ENCODE measurements at regions not wholly inside any gene's neighbourhood (a gene's known extent, or its start where the extent isn't known, plus 50 kb on each side); places are given as distances from the start of the nearest gene placed in this dataset.
"Not testable (repeated sequence)": the region's sequence is repeated elsewhere in the genome, so short reads cannot be mapped to it uniquely, and the experiment has no call there.

- DNase-seq, result no peak
These were observed 280.3 kb downstream of the FAM72C start for GRCh38 chr1:143691400-143691891.

GRCh38 chr1:143689781-143690180 is 282.0 kb downstream of the FAM72C start:
- DNase-seq, result no peak

GRCh38 chr1:143680304-143680703 is 291.5 kb downstream of the FAM72C start:
- DNase-seq, result no peak

GRCh38 chr1:143672983-143673382 is 298.8 kb downstream of the FAM72C start:
- no peak for DNase-seq

DNA sequence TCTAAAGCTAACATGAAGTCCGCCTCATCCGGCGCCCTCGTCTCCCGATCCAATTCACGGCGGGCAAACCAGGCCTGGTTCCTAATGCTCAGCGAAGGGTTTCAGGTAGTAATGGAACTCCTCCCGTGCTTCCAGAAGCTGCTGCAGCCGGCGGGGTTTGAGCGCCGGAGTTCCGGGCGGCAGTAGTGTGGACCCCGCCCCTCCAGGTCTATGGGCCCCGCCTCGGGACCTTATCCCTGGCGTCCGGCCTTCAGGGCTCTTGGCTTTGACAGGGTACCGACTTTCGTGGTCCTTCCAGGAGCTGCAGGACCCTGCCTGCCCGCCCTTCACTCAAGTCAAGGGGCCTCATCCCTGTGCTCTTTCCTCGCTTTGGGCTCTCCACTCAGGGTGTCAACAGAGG is 304.1 kb downstream of the FAM72C start:
- DNase-seq, result no peak

- no peak for DNase-seq
These were observed 304.9 kb downstream of the FAM72C start for GRCh38 chr1:143666851-143667250.

GRCh38 chr1:143665606-143666005 is 306.2 kb downstream of the FAM72C start:
- no peak for DNase-seq

GRCh38 chr1:143663056-143663455 is 308.7 kb downstream of the FAM72C start:
- not testable (repeated sequence) for DNase-seq

DNA sequence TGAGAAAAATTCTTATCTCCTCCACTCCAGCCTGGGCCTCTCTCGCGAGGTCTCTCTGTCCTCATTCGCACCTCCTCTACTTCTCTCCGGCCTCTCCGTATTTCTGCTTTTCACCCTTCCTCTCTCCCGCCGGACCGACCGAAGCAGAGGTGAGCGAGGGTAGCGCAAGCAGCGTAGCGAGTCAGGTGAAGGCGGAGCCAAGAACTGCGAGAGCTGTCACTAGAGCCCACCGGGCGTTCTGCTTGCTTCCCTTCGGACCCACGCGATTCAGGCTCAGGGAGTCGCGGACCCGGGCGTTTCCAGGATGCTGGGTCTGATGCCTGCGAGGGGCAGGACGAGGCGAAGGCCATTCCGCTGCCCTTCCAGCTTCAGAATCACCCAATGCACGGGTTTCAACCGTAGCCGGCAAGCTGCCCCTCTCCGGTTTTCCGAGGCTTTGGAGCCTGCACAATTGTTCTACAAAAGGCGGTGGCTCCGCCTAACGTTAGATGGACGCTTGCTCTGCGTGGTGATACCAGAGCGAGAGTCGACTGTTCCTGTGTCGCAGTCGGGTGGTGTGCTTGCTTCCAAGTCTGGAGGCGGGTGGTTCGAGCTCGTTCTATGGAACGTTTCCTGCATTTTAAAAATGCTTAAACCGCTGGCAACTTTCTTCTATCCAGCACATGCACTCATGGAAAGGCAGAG is 310.2 kb downstream of the FAM72C start:
- DNase-seq, result no peak

DNA sequence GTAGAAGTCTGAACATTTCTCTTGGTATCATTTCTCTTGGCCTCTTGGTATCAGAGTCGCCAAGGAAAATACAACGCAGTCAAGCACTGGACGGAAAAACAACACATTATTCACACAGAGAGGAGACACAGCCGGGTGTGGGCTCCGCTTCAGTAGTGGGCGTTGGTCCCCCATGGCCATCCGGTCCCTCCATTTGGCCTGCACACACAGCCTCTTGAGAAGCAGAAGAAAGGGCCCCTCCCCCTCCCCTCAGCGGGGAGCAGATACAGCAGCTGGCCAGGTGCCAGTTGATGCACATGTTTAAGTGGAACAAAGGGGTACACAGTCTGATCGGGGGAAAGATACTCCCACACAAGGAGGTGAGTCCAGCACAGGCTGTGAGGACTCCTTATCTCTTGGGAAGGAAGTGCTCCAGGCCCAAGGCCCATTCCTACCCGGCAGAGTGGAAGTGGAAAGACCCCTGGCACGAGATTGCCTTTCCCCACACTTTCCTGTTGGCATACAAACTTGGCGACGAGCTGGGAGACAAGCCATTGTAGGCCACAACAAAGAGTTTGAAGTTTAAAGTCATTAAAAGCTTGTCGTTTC is 311.3 kb downstream of the FAM72C start:
- DNase-seq, result no peak

DNA sequence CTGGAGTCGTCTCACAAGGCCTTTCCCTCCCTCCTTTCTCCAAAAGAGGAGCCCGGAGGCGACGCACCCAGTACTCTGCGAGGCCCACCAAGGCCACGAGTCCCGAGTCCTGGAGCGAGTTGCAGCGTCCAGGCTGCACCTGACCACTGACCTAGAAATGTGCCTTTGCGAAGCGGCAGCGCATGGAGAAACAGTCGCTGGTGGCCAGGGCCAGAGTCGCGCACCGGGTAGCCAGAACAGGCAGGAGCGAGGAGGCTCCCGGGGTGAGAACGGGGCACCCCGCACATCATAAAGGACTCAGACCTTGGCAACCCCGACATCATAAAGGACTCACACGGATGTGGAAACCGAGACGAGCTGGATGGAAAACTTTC is 318.4 kb downstream of the FAM72C start:
- DNase-seq, result no peak

GRCh38 chr1:143652744-143653428 is 318.9 kb downstream of the FAM72C start:
- DNase-seq, result no peak

DNA sequence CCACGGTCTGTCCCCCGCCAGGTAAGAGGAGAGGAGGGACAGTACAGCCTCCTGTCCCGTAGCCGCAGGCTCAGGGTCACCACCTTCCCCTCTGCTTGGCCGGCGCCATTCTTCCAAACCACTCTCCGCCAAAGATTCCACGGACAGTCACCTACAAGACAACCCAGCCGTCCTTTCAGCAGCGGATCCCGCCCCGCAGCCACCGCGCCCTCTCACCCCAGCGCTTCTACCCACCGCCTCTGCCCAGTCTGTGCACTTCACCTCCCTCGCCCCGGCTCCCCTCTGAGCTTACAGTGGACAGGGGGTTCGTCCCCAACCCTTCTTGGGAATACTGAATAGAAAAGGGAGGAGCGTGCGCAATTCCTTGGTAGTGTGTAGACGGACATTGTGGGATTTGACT is 319.6 kb downstream of the FAM72C start:
- DNase-seq, result no peak

DNA sequence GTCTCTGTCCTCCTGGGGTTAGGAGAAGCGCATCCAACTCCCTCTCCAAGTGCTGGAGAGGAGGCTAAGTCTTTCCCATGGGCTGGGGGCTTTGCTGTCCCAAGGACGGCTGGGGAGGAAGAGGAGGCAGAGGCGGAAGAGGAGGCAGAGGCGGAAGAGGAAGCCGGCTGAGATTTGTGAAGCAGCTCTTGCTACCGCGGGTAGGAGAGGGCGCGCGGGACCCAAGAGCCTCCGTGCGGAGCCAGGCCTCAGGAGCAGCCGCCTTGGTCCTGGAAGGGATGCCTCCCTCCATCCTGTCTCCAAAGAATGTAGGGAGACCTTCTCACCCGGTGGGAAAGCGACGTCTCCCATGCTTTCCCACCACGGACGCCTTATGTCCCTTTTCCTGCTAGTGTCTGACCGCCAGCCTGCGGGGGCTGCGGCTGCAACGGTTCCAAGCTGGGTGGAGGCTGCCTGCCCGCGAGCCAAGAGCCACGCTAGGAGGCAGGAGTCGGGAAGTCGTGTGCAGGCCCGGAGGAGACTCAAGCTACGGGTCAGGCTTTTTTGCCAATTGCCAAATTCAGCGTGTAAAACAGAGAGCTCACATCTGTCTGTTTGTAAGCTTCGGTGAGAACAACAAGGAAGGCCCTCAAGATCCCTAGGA is 320.3 kb downstream of the FAM72C start:
- no peak for DNase-seq

DNA sequence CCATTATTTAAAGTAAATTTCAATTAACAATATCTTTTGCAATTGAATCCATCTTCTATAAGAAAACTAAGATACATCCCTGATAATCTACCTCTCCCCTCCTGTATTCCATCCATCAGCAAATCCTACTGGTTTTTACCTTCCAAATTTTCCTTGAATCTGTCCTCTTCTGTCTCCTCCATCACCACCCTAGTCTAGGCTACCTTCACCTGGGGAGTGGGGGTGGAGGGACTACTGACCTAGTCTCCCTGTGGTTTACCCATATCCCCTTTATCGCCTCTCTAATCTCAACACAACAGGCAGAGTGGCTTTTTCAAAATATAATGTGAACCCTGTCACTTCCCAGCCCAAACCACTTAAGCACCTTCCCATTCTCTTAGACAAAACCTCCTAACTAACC is 327.8 kb downstream of the FAM72C start:
- DNase-seq, result not testable (repeated sequence)

DNA sequence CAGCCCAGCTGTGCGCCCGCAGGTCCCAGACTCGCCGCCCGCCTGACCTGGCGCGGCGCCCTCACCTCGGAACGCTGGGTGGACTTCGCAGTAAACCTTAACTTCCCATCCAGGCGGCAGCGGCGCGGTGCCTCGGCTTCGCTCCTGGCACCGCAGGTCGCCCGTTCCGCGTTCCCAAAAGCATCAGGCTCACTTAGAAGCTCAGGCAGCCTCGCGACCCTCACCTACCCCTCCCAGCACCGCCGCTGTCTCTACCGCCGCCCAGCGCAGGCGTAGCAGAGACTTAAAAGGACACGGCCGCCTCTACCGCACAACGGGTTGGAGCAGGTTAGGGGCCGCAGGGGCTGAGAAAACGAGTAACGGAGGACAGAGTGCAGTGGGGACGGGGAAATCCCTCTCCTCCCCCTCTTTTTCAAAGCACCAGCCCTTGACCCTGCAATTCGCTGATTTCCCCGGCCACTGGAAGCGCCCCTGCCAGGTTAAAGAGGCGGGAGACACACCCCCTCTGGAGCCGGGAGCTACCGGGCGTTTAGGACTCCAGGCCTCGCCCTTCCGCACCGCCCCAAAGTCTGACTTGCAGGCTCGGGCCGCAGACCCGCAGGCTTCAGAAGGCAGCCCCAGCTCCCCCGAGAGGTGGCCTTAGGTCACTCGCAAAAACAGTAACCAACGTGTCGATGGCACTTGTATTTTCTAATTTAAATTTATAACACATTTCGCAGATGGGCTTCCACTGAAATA is 328.5 kb downstream of the FAM72C start:
- DNase-seq, result no peak

GRCh38 chr1:143625886-143626285 is 345.9 kb downstream of the FAM72C start:
- no peak for DNase-seq

DNA sequence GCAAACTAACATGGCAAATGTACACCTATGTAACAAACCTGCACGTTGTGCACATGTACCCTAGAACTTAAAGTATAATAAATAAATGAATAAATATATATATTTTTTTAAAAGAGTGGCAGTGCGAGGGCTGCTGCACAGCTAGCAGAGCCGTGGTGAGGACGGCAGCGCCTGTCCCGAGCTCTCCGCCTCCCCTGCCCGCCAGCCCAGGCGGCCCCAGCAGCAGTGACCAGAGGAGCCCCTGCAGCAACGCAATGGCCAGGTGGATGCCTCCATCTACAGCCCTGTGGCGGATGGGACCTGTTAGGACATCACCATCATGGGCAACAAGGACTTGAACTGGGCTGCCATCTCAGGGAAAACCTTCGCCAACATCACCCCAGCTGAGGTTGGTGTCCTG is 351.9 kb downstream of the FAM72C start:
- no peak for DNase-seq

GRCh38 chr1:143611159-143611558 is 360.6 kb downstream of the FAM72C start:
- no peak for DNase-seq

GRCh38 chr1:143610196-143610595 is 361.6 kb downstream of the FAM72C start:
- DNase-seq, result no peak

GRCh38 chr1:143604887-143605286 is 366.9 kb downstream of the FAM72C start:
- no peak for DNase-seq

- DNase-seq, result no peak
These were observed 387.3 kb downstream of the FAM72C start for GRCh38 chr1:143584508-143584907.

All from NCI-H1417 (cell line).